ENCODE measurements at regions not wholly inside any gene's neighbourhood (a gene's known extent, or its start where the extent isn't known, plus 50 kb on each side); places are given as distances from the start of the nearest gene placed in this dataset.

GRCh38 chr5:74020503-74020902 is 394.5 kb downstream of the ARHGEF28 start:
- Histone ChIP-seq H3K4me2 (ENCODE audit: low read length) (no peak overlapping the region), H4K20me1 (ENCODE audit: insufficient read depth) (no peaks in the 10 kb centered on the region), H3K27me3 (ENCODE audit: insufficient read depth, low read depth, low read length) (no peaks in the 10 kb centered on the region), H3K4me3 (ENCODE audit: low read length) (no peak overlapping the region), H2AFZ (ENCODE audit: low read depth, low read length) (no peak overlapping the region), H3F3A (ENCODE audit: insufficient read depth, low read length, poor library complexity, severe bottlenecking) (no peaks in the 10 kb centered on the region), H3K27ac (ENCODE audit: low read length) (no peak overlapping the region), H3K36me3 (ENCODE audit: insufficient read depth, low read length) (no peaks in the 10 kb centered on the region), H3K9me3 (ENCODE audit: low read length) (no peaks in the 10 kb centered on the region), H3K9me2 (ENCODE audit: insufficient read depth, low read length) (no peaks in the 10 kb centered on the region), H3K79me2 (replicated peaks; ENCODE audit: insufficient read depth, low read length) (no peaks in the 10 kb centered on the region), H3K9ac (ENCODE audit: low read length) (no peak overlapping the region)
- no peak for TF ChIP-seq TAF1 (IDR thresholded peaks at IDR 0.05; ENCODE audit: low read depth)
- TF ChIP-seq POLR2AphosphoS5 (IDR thresholded peaks at IDR 0.05) = no peak
- TF ChIP-seq SMC3 (conservative IDR thresholded peaks at IDR 0.05; ENCODE audit: poor library complexity) = no peak
- TF ChIP-seq MXI1 (conservative IDR thresholded peaks at IDR 0.05; ENCODE audit: poor library complexity, severe bottlenecking) = no peak
- no peak for TF ChIP-seq RAD21 (conservative IDR thresholded peaks at IDR 0.05)
- TF ChIP-seq REST (IDR thresholded peaks at IDR 0.05; ENCODE audit: borderline replicate concordance) = no peak
- TF ChIP-seq EP300 (conservative IDR thresholded peaks at IDR 0.05; ENCODE audit: poor library complexity, severe bottlenecking) = no peak
- no peak for TF ChIP-seq CTCF (IDR thresholded peaks at IDR 0.05; ENCODE audit: poor library complexity, severe bottlenecking)
- TF ChIP-seq EZH2 (IDR thresholded peaks at IDR 0.05; ENCODE audit: borderline replicate concordance, insufficient read depth, low read length, poor library complexity, severe bottlenecking) = no peak

- Histone ChIP-seq H3K9me2 (ENCODE audit: insufficient read depth, low read length) (no peaks in the 10 kb centered on the region), H3K79me2 (replicated peaks; ENCODE audit: insufficient read depth, low read length) (no peaks in the 10 kb centered on the region), H3K4me2 (ENCODE audit: low read length) (no peak overlapping the region), H3K27me3 (ENCODE audit: insufficient read depth, low read depth, low read length) (no peaks in the 10 kb centered on the region), H3K9ac (ENCODE audit: low read length) (no peak overlapping the region), H3K36me3 (ENCODE audit: insufficient read depth, low read length) (no peaks in the 10 kb centered on the region), H3K9me3 (ENCODE audit: low read length) (no peaks in the 10 kb centered on the region), H3K27ac (ENCODE audit: low read length) (no peak overlapping the region), H2AFZ (ENCODE audit: low read depth, low read length) (no peak overlapping the region), H3F3A (ENCODE audit: insufficient read depth, low read length, poor library complexity, severe bottlenecking) (no peaks in the 10 kb centered on the region), H3K4me3 (ENCODE audit: low read length) (no peak overlapping the region), H4K20me1 (ENCODE audit: insufficient read depth) (no peaks in the 10 kb centered on the region)
- TF ChIP-seq SMC3 (conservative IDR thresholded peaks at IDR 0.05; ENCODE audit: poor library complexity) = no peak
- TF ChIP-seq TAF1 (IDR thresholded peaks at IDR 0.05; ENCODE audit: low read depth) = no peak
- no peak for TF ChIP-seq MXI1 (conservative IDR thresholded peaks at IDR 0.05; ENCODE audit: poor library complexity, severe bottlenecking)
- no peak for TF ChIP-seq EP300 (conservative IDR thresholded peaks at IDR 0.05; ENCODE audit: poor library complexity, severe bottlenecking)
- TF ChIP-seq POLR2AphosphoS5 (IDR thresholded peaks at IDR 0.05) = no peak
- no peak for TF ChIP-seq REST (IDR thresholded peaks at IDR 0.05; ENCODE audit: borderline replicate concordance)
- no peak for TF ChIP-seq RAD21 (conservative IDR thresholded peaks at IDR 0.05)
- no peak for TF ChIP-seq CTCF (IDR thresholded peaks at IDR 0.05; ENCODE audit: poor library complexity, severe bottlenecking)
- no peak for TF ChIP-seq EZH2 (IDR thresholded peaks at IDR 0.05; ENCODE audit: borderline replicate concordance, insufficient read depth, low read length, poor library complexity, severe bottlenecking)
Observed at GRCh38 chr5:74019923-74020322, 393.9 kb downstream of the ARHGEF28 start.
